DOHH2 (cell line): ENCODE measurements at regions not wholly inside any gene's neighbourhood (a gene's known extent, or its start where the extent isn't known, plus 50 kb on each side); places are given as distances from the start of the nearest gene placed in this dataset.

ENCODE experiments used
- H3F3A ChIP-seq: fragments of 200-600 bp; sonication (generic), shearing (Covaris generic); 2 replicates; pipeline ENCODE4 v1.6.0; 2016; ENCODE audit warnings: antibody characterized with exemption, mild to moderate bottlenecking; ENCODE audit not compliant: control insufficient read depth, insufficient read depth
- H3K27ac ChIP-seq: fragments of 200-600 bp; sonication (generic); 2 replicates; pipeline ENCODE4 v1.5.1; 2014; ENCODE audit warnings: low read depth, mild to moderate bottlenecking, low read length, moderate library complexity
- H3K27me3 ChIP-seq: fragments of 200-600 bp; sonication (generic); 2 replicates; pipeline ENCODE4 v1.6.1; 2014; ENCODE audit warnings: mild to moderate bottlenecking, low read length, mixed read lengths; ENCODE audit not compliant: control insufficient read depth
- H3K36me3 ChIP-seq: fragments of 200-600 bp; sonication (generic); 2 replicates; pipeline ENCODE4 v1.6.1; 2014; ENCODE audit warnings: mild to moderate bottlenecking, low read length, moderate library complexity, mixed read lengths; ENCODE audit not compliant: control insufficient read depth
- H3K4me1 ChIP-seq: fragments of 200-600 bp; sonication (generic); 2 replicates; pipeline ENCODE4 v1.6.1; 2014; ENCODE audit warnings: mild to moderate bottlenecking, low read length, mixed read lengths; ENCODE audit not compliant: control insufficient read depth
- H3K4me2 ChIP-seq: fragments of 200-600 bp; sonication (generic); 2 replicates; pipeline ENCODE4 v1.6.0; 2014; ENCODE audit warnings: mild to moderate bottlenecking, low read length, moderate library complexity
- H3K4me3 ChIP-seq: fragments of 200-600 bp; sonication (generic); 2 replicates; pipeline ENCODE4 v1.5.1; 2014; ENCODE audit warnings: mild to moderate bottlenecking, low read length, mixed read lengths
- H3K79me2 ChIP-seq: fragments of 200-600 bp; sonication (generic); 2 replicates; pipeline ENCODE4 v1.6.1; 2014; ENCODE audit warnings: mild to moderate bottlenecking, low read length, mixed read lengths; ENCODE audit not compliant: control insufficient read depth
- H3K9me2 ChIP-seq: fragments of 200-600 bp; sonication (generic); replicated peaks from 2 replicates; pipeline ENCODE4 v1.6.1; 2014; ENCODE audit warnings: mild to moderate bottlenecking, low read length, mixed read lengths; ENCODE audit not compliant: control insufficient read depth
- H3K9me3 ChIP-seq: fragments of 200-600 bp; sonication (generic); 2 replicates; pipeline ENCODE4 v1.6.1; 2014; ENCODE audit warnings: antibody characterized with exemption, low read length, mixed read lengths; ENCODE audit not compliant: control insufficient read depth, insufficient read depth
- H4K20me1 ChIP-seq: fragments of 200-600 bp; sonication (generic); 2 replicates; pipeline ENCODE4 v1.6.0; 2014; ENCODE audit warnings: low read depth, mild to moderate bottlenecking, antibody characterized with exemption, low read length, moderate library complexity; ENCODE audit not compliant: control insufficient read depth, insufficient read depth
- CTCF ChIP-seq: fragments of 200-600 bp; sonication (generic); IDR thresholded peaks from one replicate; pipeline ENCODE4 v1.5.1; 2014; ENCODE audit warnings: antibody characterized with exemption, mild to moderate bottlenecking, low read depth, low read length; ENCODE audit not compliant: poor library complexity, severe bottlenecking
- EZH2phosphoT487 ChIP-seq: fragments of 200-600 bp; sonication (generic); IDR thresholded peaks from 2 replicates; pipeline ENCODE4 v1.6.1; 2017; ENCODE audit warnings: borderline replicate concordance, mild to moderate bottlenecking, antibody characterized with exemption, low read length, moderate library complexity, mixed read lengths

- Histone ChIP-seq H3K27ac (no peak overlapping the region), H3K36me3 (no peaks in the 10 kb centered on the region), H3K4me3 (no peak overlapping the region), H3F3A (peaks cover 18% of the 10 kb centered on the region), H3K4me2 (no peak overlapping the region), H3K4me1 (peaks cover 45% of the 10 kb centered on the region), H3K79me2 (no peaks in the 10 kb centered on the region), H4K20me1 (no peaks in the 10 kb centered on the region), H3K9me3 (no peaks in the 10 kb centered on the region), H3K27me3 (peaks cover 6% of the 10 kb centered on the region), H3K9me2 (no peaks in the 10 kb centered on the region)
- peak; percentile 65 for TF ChIP-seq CTCF
- no peak for TF ChIP-seq EZH2phosphoT487
Observed at GRCh38 chr11:71370895-71371673, 77.1 kb downstream of the DHCR7 start.

- no peak for TF ChIP-seq CTCF
- no peak for TF ChIP-seq EZH2phosphoT487
- H3K9me3 ChIP-seq = no peaks in the 10 kb centered on the region
- H3F3A ChIP-seq = peaks cover 18% of the 10 kb centered on the region
- H3K9me2 ChIP-seq = no peaks in the 10 kb centered on the region
- no peak overlapping the region for H3K4me2 ChIP-seq
- peaks cover 42% of the 10 kb centered on the region for H3K4me1 ChIP-seq
- no peaks in the 10 kb centered on the region for H4K20me1 ChIP-seq
- H3K27ac ChIP-seq = no peak overlapping the region
- no peaks in the 10 kb centered on the region for H3K79me2 ChIP-seq
- peaks cover 6% of the 10 kb centered on the region for H3K27me3 ChIP-seq
- H3K4me3 ChIP-seq = no peak overlapping the region
- no peaks in the 10 kb centered on the region for H3K36me3 ChIP-seq
Observed at GRCh38 chr11:71370020-71370747, 78.0 kb downstream of the DHCR7 start.

GRCh38 chr11:71369411-71369810 is 78.8 kb downstream of the DHCR7 start:
- Histone ChIP-seq H3K27me3 (peaks cover 6% of the 10 kb centered on the region), H3K4me2 (no peak overlapping the region), H3K4me1 (peaks cover 34% of the 10 kb centered on the region), H4K20me1 (no peaks in the 10 kb centered on the region), H3K27ac (no peak overlapping the region), H3K36me3 (no peaks in the 10 kb centered on the region), H3K9me2 (no peaks in the 10 kb centered on the region), H3K79me2 (no peaks in the 10 kb centered on the region), H3K4me3 (no peak overlapping the region), H3K9me3 (no peaks in the 10 kb centered on the region), H3F3A (peaks cover 15% of the 10 kb centered on the region)
- no peak for TF ChIP-seq CTCF
- TF ChIP-seq EZH2phosphoT487 = no peak
